HepG2 (cell line): ENCODE measurements at regions not wholly inside any gene's neighbourhood (a gene's known extent, or its start where the extent isn't known, plus 50 kb on each side); places are given as distances from the start of the nearest gene placed in this dataset.
"Not testable (repeated sequence)": the region's sequence is repeated elsewhere in the genome, so short reads cannot be mapped to it uniquely, and the experiment has no call there.

Experiments
- ATAC-seq: fragments of 200-7000 bp; cut with Tn5 transposase; 3 replicates; pipeline ENCODE4 v1.9.1; 2020; ENCODE audit warnings: mild to moderate bottlenecking, moderate library complexity
- BruUV-seq: library from RNA; stranded (reverse); fragments of 400-500 nt; replicated peaks from 2 replicates; lab custom pipeline; 2021; lab: Mats Ljungman, UMichigan
- CTCF ChIA-PET: fragments of 300-600 bp; formaldehyde crosslinking; extraction: SDS; loops from one replicate; lab custom pipeline; 2021; ENCODE audit warnings: low total read pairs, inconsistent platforms, low intra/inter-chr PET ratio; lab: Yijun Ruan, JAX
- POLR2A ChIA-PET: fragments of 350-600 bp; sonication (Branson Sonifier 250); formaldehyde crosslinking; loops from one replicate; lab custom pipeline; 2020; ENCODE audit warnings: antibody characterized with exemption, inconsistent platforms; lab: Yijun Ruan, JAX
- DNase-seq: peaks from one replicate; pipeline ENCODE4 v3.0.0-alpha.2; 2015; ENCODE audit warnings: low spot score
- FAIRE-seq: peaks from 3 replicates; lab custom pipeline; 2011; peaks lifted over from hg19 to GRCh38; lab: Jason Lieb, UNC
- H2AFZ ChIP-seq: one replicate; pipeline ENCODE4 v1.6.1; 2011; ENCODE audit warnings: low read length, inconsistent platforms
- H3K27ac ChIP-seq: fragments of 300-600 bp; 3 replicates; pipeline ENCODE4 v1.8.0; 2011; ENCODE audit warnings: mixed run types, mild to moderate bottlenecking, mixed read lengths, low read length, inconsistent platforms; ENCODE audit not compliant: insufficient read depth; ENCODE audit errors: extremely low read length
- H3K27me3 ChIP-seq, 2 experiments: fragments of 200-600 bp in 1 of 2; 2 replicates in 1 of 2; 3 replicates in 1 of 2; pipeline versions ENCODE4 v1.6.0 to v1.8.0; 2011; ENCODE audit warnings: low read length in 2 of 2, mild to moderate bottlenecking in 2 of 2, moderate library complexity in 2 of 2, inconsistent platforms in 1 of 2; ENCODE audit not compliant: insufficient read depth in 2 of 2, control insufficient read depth in 1 of 2
- H3K36me3 ChIP-seq, 2 experiments: fragments of 200-600 bp in 1 of 2; replicated peaks in 1 of 2; 2 replicates in 1 of 2; 3 replicates in 1 of 2; pipeline versions ENCODE4 v1.5.1 to v1.8.0; 2011; ENCODE audit warnings: low read length in 2 of 2, inconsistent platforms in 1 of 2; ENCODE audit not compliant: insufficient read depth in 2 of 2, control insufficient read depth in 1 of 2
- H3K4me1 ChIP-seq: 2 replicates; pipeline ENCODE4 v1.5.1; 2012; ENCODE audit warnings: low read length, inconsistent platforms; ENCODE audit not compliant: insufficient read depth
- H3K4me2 ChIP-seq: 2 replicates; pipeline ENCODE4 v1.6.0; 2011; ENCODE audit warnings: low read depth, low read length, inconsistent platforms
- H3K4me3 ChIP-seq, 3 experiments: fragments of 200-600 bp in 1 of 3; sonication (generic), shearing (Covaris generic) in 1 of 3; replicated peaks in 1 of 3; 2 replicates each; pipeline ENCODE4 v1.5.1; 2011 to 2016; ENCODE audit warnings: low read length in 3 of 3, inconsistent platforms in 2 of 3, low read depth in 2 of 3, mild to moderate bottlenecking in 2 of 3, control low read depth in 1 of 3, mixed read lengths in 1 of 3; ENCODE audit not compliant: insufficient read depth in 1 of 3
- H3K79me2 ChIP-seq: one replicate; pipeline ENCODE4 v1.6.1; 2011; ENCODE audit warnings: low read length, inconsistent platforms; ENCODE audit not compliant: insufficient read depth
- H3K9ac ChIP-seq: 2 replicates; pipeline ENCODE4 v1.6.0; 2011; ENCODE audit warnings: mild to moderate bottlenecking, low read depth, low read length, inconsistent platforms; ENCODE audit not compliant: insufficient read depth
- H3K9me3 ChIP-seq: 2 replicates; pipeline ENCODE4 v1.5.1; 2012; ENCODE audit warnings: mild to moderate bottlenecking, low read length
- H4K20me1 ChIP-seq: 2 replicates; pipeline ENCODE4 v1.6.0; 2011; ENCODE audit warnings: inconsistent platforms, mild to moderate bottlenecking, low read length, moderate library complexity; ENCODE audit not compliant: insufficient read depth
- GTF2F1 ChIP-seq: fragments of 150-350 bp; IDR thresholded peaks from 2 replicates; pipeline ENCODE4 v1.6.1; 2014; ENCODE audit warnings: low read length
- MXI1 ChIP-seq: IDR thresholded peaks from 3 replicates; pipeline ENCODE4 v1.6.1; 2012; ENCODE audit warnings: low read depth, low read length, inconsistent platforms, borderline replicate concordance
- NR3C1 ChIP-seq: sonication (generic); formaldehyde crosslinking; IDR thresholded peaks from 2 replicates; pipeline ENCODE4 v1.4.0; 2020; ENCODE audit warnings: missing genetic modification reagents
- RBFOX2 ChIP-seq: fragments of 200-400 bp; formaldehyde crosslinking; IDR thresholded peaks from 2 replicates; pipeline ENCODE4 v1.6.1; 2017; ENCODE audit warnings: low read depth, mild to moderate bottlenecking, low read length
- ZFP90 ChIP-seq: sonication (generic); formaldehyde crosslinking; IDR thresholded peaks from 2 replicates; pipeline ENCODE4 v1.8.0; 2022; ENCODE audit warnings: missing genetic modification reagents, mild to moderate bottlenecking, inconsistent platforms, borderline replicate concordance
- ZNF281 ChIP-seq: sonication (generic); formaldehyde crosslinking; IDR thresholded peaks from 2 replicates; pipeline ENCODE4 v1.4.0; 2020; ENCODE audit warnings: missing genetic modification reagents, borderline replicate concordance
- ZNF367 ChIP-seq: sonication (generic); formaldehyde crosslinking; IDR thresholded peaks from 2 replicates; pipeline ENCODE4 v1.4.0; 2020; ENCODE audit warnings: missing genetic modification reagents, borderline replicate concordance
- ZNF446 ChIP-seq: sonication (generic); formaldehyde crosslinking; IDR thresholded peaks from 2 replicates; pipeline ENCODE4 v1.5.0; 2020; ENCODE audit warnings: mild to moderate bottlenecking, missing genetic modification reagents
- WGBS: methylation state at CpG from one replicate; pipeline ENCODE4 v1.1.6; 2017; ENCODE audit warnings: low lambda C conversion rate; 5-methylcytosine and 5-hydroxymethylcytosine counted together
- in situ Hi-C: cut with HindIII; loops from 2 replicates; pipeline ENCODE4 v1.10.0; 2017; ENCODE audit warnings: low pct_unique_long_range_greater_than_20kb; ENCODE audit not compliant: extremely low pct_ligation_motif_present
- intact Hi-C: fragments of 100-400 bp; cut with micrococcal nuclease; formaldehyde crosslinking; loops from one replicate; pipeline ENCODE4 v1.10.0; 2022; ENCODE audit not compliant: unreplicated experiment

GRCh38 chr2:58386904-58387303, 145.8 kb upstream of the FANCL start:
- intact Hi-C loops, H3K4me3 ChIP-seq, ATAC-seq, FAIRE-seq, H3K27ac ChIP-seq, DNase-seq, H4K20me1 ChIP-seq, BruUV-seq, H3K9ac ChIP-seq, H3K9me3 ChIP-seq, H3K36me3 ChIP-seq, H3K4me2 ChIP-seq, H3K79me2 ChIP-seq, in situ Hi-C loops, H2AFZ ChIP-seq, CTCF ChIA-PET, H3K27me3 ChIP-seq, POLR2A ChIA-PET, H3K4me1 ChIP-seq: not testable (repeated sequence)
- TF ChIP-seq ZNF281 (CRISPR knock-in tag), result peak; percentile 69
- 34% methylated on average over 13 of the region's 14 CpGs for WGBS

- Histone ChIP-seq H3K4me2 (no peak overlapping the region), H2AFZ (no peak overlapping the region), H3K9me3 (no peaks in the 10 kb centered on the region), H4K20me1 (no peaks in the 10 kb centered on the region), H3K9ac (no peak overlapping the region), H3K4me3 (no peak overlapping the region), H3K27ac (no peak overlapping the region), H3K79me2 (no peaks in the 10 kb centered on the region), H3K4me1 (no peaks in the 10 kb centered on the region), H3K36me3 (no peaks in the 10 kb centered on the region), H3K27me3 (no peaks in the 10 kb centered on the region)
- BruUV-seq, result no TSS peak
- ChIA-PET POLR2A (no interaction called here), CTCF (no interaction called here)
- in situ Hi-C loops, result no loop called here
- 33% methylated on average over 5 of the region's 5 CpGs for WGBS
- no peak for ATAC-seq
- FAIRE-seq, result no peak
- intact Hi-C loops, result no loop called here
- TF ChIP-seq MXI1, result no peak
- no peak for TF ChIP-seq ZNF446
- TF ChIP-seq ZFP90 (CRISPR knock-in tag), result no peak
- TF ChIP-seq GTF2F1, result no peak
- no peak for TF ChIP-seq NR3C1
- no peak for TF ChIP-seq ZNF367
- TF ChIP-seq RBFOX2, result no peak
- DNase-seq, result no peak
Observed at GRCh38 chr2:58378152-58378551, 137.0 kb upstream of the FANCL start.
